Trophoblast cell (in vitro differentiated cells and primary cell): ENCODE measurements at regions not wholly inside any gene's neighbourhood (a gene's known extent, or its start where the extent isn't known, plus 50 kb on each side); places are given as distances from the start of the nearest gene placed in this dataset.

Experiments
- DNase-seq, 2 donors: peaks; one replicate each; pipeline ENCODE4 v3.0.0-alpha.2; 2016
- H2AFZ ChIP-seq: 2 replicates; pipeline ENCODE4 v1.6.1; 2013; ENCODE audit warnings: low read length, moderate library complexity, mild to moderate bottlenecking; ENCODE audit not compliant: insufficient read depth, poor library complexity
- H2AK5ac ChIP-seq: 2 replicates; pipeline ENCODE4 v1.6.1; 2013; ENCODE audit warnings: mild to moderate bottlenecking, low read length
- H2BK120ac ChIP-seq: 2 replicates; pipeline ENCODE4 v1.6.1; 2013; ENCODE audit warnings: low read length, mild to moderate bottlenecking, moderate library complexity; ENCODE audit not compliant: insufficient read depth, poor library complexity
- H2BK12ac ChIP-seq: 2 replicates; pipeline ENCODE4 v1.6.1; 2013; ENCODE audit warnings: mild to moderate bottlenecking, low read length, moderate library complexity
- H2BK5ac ChIP-seq: 2 replicates; pipeline ENCODE4 v1.6.1; 2013; ENCODE audit warnings: low read length, low read depth, moderate library complexity, mild to moderate bottlenecking; ENCODE audit not compliant: poor library complexity
- H3K14ac ChIP-seq: 2 replicates; pipeline ENCODE4 v1.6.1; 2013; ENCODE audit warnings: mild to moderate bottlenecking, low read length
- H3K18ac ChIP-seq: 2 replicates; pipeline ENCODE4 v1.6.1; 2013; ENCODE audit warnings: mild to moderate bottlenecking, low read length
- H3K23ac ChIP-seq: 2 replicates; pipeline ENCODE4 v1.6.1; 2013; ENCODE audit warnings: low read length
- H3K27ac ChIP-seq: 2 replicates; pipeline ENCODE4 v1.5.1; 2013; ENCODE audit warnings: low read depth, mild to moderate bottlenecking, inconsistent platforms, low read length, moderate library complexity
- H3K27me3 ChIP-seq: 2 replicates; pipeline ENCODE4 v1.6.1; 2013; ENCODE audit warnings: inconsistent platforms, mild to moderate bottlenecking, low read length, moderate library complexity; ENCODE audit not compliant: insufficient read depth
- H3K36me3 ChIP-seq, 2 experiments: 1 replicate in 1 of 2; 2 replicates in 1 of 2; pipeline ENCODE4 v1.6.1; 2013; ENCODE audit warnings: low read length in 2 of 2, mild to moderate bottlenecking in 2 of 2, moderate library complexity in 1 of 2; ENCODE audit not compliant: insufficient read depth in 2 of 2, control insufficient read depth in 1 of 2
- H3K4ac ChIP-seq: 2 replicates; pipeline ENCODE4 v1.6.1; 2013; ENCODE audit warnings: low read depth, mild to moderate bottlenecking, low read length, moderate library complexity
- H3K4me1 ChIP-seq, 2 experiments: 1 replicate in 1 of 2; 2 replicates in 1 of 2; pipeline ENCODE4 v1.6.1; 2013; ENCODE audit warnings: low read length in 2 of 2, mild to moderate bottlenecking in 2 of 2, moderate library complexity in 1 of 2; ENCODE audit not compliant: insufficient read depth in 2 of 2, control insufficient read depth in 1 of 2
- H3K4me2 ChIP-seq: 2 replicates; pipeline ENCODE4 v1.6.1; 2013; ENCODE audit warnings: inconsistent platforms, mild to moderate bottlenecking, low read length, moderate library complexity
- H3K4me3 ChIP-seq: 2 replicates; pipeline ENCODE4 v1.5.1; 2013; ENCODE audit warnings: mild to moderate bottlenecking, low read depth, low read length, inconsistent platforms
- H3K79me1 ChIP-seq: one replicate; pipeline ENCODE4 v1.6.1; 2013; ENCODE audit warnings: low read length
- H3K79me2 ChIP-seq: 2 replicates; pipeline ENCODE4 v1.6.1; 2013; ENCODE audit warnings: low read length, mild to moderate bottlenecking; ENCODE audit not compliant: control insufficient read depth, insufficient read depth, poor library complexity
- H3K9ac ChIP-seq: 2 replicates; pipeline ENCODE4 v1.6.1; 2013; ENCODE audit warnings: mild to moderate bottlenecking, low read length
- H3K9me3 ChIP-seq: 2 replicates; pipeline ENCODE4 v1.6.1; 2013; ENCODE audit warnings: low read depth, mild to moderate bottlenecking, control low read depth, inconsistent platforms, low read length; ENCODE audit not compliant: insufficient read depth
- H4K12ac ChIP-seq: 2 replicates; pipeline ENCODE4 v1.6.1; 2013; ENCODE audit warnings: low read depth, mild to moderate bottlenecking, low read length, moderate library complexity
- H4K8ac ChIP-seq: 2 replicates; pipeline ENCODE4 v1.6.1; 2013; ENCODE audit warnings: low read depth, mild to moderate bottlenecking, low read length, moderate library complexity
- H4K91ac ChIP-seq: one replicate; pipeline ENCODE4 v1.6.1; 2013; ENCODE audit warnings: low read depth, mild to moderate bottlenecking, low read length, moderate library complexity
- WGBS: extraction: QIAGEN DNeasy Blood & Tissue Kit; methylation state at CpG from one replicate; pipeline ENCODE4 v1.1.7; 2013; ENCODE audit warnings: missing lambda C conversion rate; ENCODE audit not compliant: insufficient read length, insufficient coverage; ENCODE audit errors: extremely low coverage; 5-methylcytosine and 5-hydroxymethylcytosine counted together

DNA sequence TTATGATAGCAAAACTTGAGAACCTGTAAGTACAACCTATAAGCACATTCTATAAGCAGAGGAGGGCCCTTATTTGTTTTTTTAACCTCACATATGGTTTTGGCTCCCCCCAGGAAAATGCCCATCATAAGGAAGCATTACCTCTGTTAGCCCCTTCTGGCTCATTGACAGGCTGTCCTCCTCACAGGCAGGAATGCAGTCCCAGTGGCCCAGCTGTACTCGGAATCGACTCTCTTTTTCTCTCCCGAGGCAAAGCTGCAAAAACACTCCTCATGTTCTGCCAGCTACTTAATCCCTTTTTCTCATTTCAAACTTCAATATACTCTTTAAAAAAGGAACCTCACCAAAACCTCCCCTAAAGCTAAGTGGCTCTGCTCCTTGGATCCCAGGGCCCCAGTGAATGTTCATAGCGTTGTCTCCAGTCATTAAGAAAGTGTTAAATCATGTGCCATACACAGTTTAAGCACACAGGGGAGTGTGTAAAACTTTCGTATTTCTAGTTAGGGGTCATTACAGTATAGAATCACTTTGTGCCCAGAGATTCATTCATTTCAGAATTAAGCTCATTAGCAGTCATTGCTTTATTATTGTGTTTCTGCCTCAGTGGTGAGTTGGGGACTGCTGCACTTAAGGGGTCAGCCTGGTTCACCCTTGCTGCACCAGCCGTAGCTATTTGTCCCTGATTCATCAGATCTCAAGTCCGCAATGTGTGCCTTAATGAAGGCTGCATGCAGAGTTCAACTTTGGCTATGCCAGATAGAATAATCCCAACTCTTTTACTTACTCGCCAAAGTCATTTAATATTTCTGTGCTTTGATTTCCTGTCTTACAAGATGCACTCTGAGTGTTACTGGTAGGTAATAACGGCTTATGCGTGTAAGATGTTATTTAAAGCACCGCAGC lies 57.6 kb downstream of the JRKL start:
- H2AFZ ChIP-seq: no peak overlapping the region

DNA sequence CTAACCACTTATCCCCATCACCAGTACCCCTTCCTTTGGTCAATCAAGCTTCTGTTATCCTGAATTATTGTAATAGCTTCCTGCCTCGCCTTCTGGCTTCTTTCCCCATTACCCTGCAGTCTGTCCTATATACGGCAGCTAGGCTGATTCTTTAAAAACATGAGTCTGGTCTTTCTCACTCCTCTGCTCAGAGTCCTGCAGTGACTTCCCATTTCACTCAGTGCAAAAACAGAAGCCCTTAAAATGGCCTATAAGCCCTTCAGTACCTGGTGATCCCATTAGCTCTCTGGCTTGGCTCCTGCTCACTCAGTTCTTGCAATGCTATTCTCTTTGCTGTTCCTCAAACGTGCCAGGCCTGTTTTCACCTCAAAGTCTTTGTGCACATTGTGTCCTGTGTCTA lies 58.4 kb downstream of the JRKL start:
- Histone ChIP-seq H3K9ac (no peak overlapping the region), H3K27ac (peak overlapping the region; percentile 30), H2BK5ac (no peak overlapping the region), H2AK5ac (no peak overlapping the region), H3K27me3 (no peaks in the 10 kb centered on the region), H4K8ac (no peak overlapping the region), H3K36me3 (no peaks in the 10 kb centered on the region), H3K4me1 (peaks cover 5 to 6% of the 10 kb centered on the region in 2 experiments), H2AFZ (no peak overlapping the region), H3K79me1 (no peaks in the 10 kb centered on the region), H3K4me2 (no peak overlapping the region), H3K79me2 (no peaks in the 10 kb centered on the region), H4K91ac (no peak overlapping the region), H3K4ac (no peak overlapping the region), H2BK12ac (no peak overlapping the region), H3K23ac (no peak overlapping the region), H3K18ac (no peak overlapping the region), H3K4me3 (no peak overlapping the region), H3K14ac (no peak overlapping the region), H4K12ac (no peak overlapping the region), H2BK120ac (no peak overlapping the region), H3K9me3 (no peaks in the 10 kb centered on the region)
- no peak for DNase-seq
- no CpG with 5 or more reads among the region's 3 CpGs for WGBS

More for the DNA sequence above, 57.6 kb downstream of the JRKL start:
- H3K4me3 ChIP-seq: no peak overlapping the region
- H2AK5ac ChIP-seq: no peak overlapping the region
- no CpG with 5 or more reads among the region's 11 CpGs for WGBS
- no peak overlapping the region for H3K23ac ChIP-seq
- no peaks in the 10 kb centered on the region for H3K27me3 ChIP-seq
- H4K12ac ChIP-seq: no peak overlapping the region
- no peaks in the 10 kb centered on the region for H3K79me2 ChIP-seq
- H3K4ac ChIP-seq: no peak overlapping the region
- H2BK12ac ChIP-seq: no peak overlapping the region
- H4K91ac ChIP-seq: no peak overlapping the region
- H3K9ac ChIP-seq: no peak overlapping the region
- H2BK120ac ChIP-seq: no peak overlapping the region
- no peak overlapping the region for H2BK5ac ChIP-seq
- no peaks in the 10 kb centered on the region for H3K79me1 ChIP-seq
- no peaks in the 10 kb centered on the region for H3K36me3 ChIP-seq
- H4K8ac ChIP-seq: no peak overlapping the region
- H3K4me1 ChIP-seq: peaks cover 5 to 6% of the 10 kb centered on the region in 2 experiments
- H3K27ac ChIP-seq: peak overlapping the region; percentile 30
- DNase-seq: no peak
- H3K9me3 ChIP-seq: no peaks in the 10 kb centered on the region
- no peak overlapping the region for H3K14ac ChIP-seq
- no peak overlapping the region for H3K4me2 ChIP-seq
- H3K18ac ChIP-seq: no peak overlapping the region

DNA sequence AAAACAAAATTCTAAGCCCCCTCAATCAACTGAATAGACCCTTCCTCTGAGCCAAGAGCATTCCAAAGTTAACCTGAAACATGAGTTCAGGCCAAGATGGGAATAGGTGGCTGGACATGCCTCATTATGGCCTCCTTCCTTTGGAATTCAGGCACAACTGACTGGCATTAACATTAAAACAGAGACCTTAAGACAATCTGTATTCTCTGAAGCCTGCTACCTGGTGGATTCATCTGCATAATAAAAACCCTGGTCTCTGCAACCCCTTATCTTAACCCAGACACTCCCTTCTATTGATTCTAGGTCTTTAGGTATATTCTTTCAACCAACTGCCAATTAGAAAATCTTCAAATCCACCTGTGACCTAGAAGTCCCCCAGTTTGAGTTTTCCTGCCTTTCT lies 66.3 kb downstream of the JRKL start:
- Histone ChIP-seq H3K18ac (no peak overlapping the region), H3K14ac (no peak overlapping the region), H3K79me2 (no peaks in the 10 kb centered on the region), H2BK5ac (no peak overlapping the region), H4K8ac (no peak overlapping the region), H2AK5ac (no peak overlapping the region), H3K9me3 (peaks cover 2% of the 10 kb centered on the region), H3K79me1 (no peaks in the 10 kb centered on the region), H2BK12ac (no peak overlapping the region), H3K27ac (no peak overlapping the region), H3K9ac (no peak overlapping the region), H4K91ac (no peak overlapping the region), H4K12ac (no peak overlapping the region), H3K4me2 (no peak overlapping the region), H3K27me3 (no peaks in the 10 kb centered on the region), H3K4me1 (no peaks in the 10 kb centered on the region), H3K4me3 (no peak overlapping the region), H3K23ac (no peak overlapping the region), H3K4ac (no peak overlapping the region), H2BK120ac (no peak overlapping the region), H2AFZ (no peak overlapping the region), H3K36me3 (no peaks in the 10 kb centered on the region)
- DNase-seq: no peak

DNA sequence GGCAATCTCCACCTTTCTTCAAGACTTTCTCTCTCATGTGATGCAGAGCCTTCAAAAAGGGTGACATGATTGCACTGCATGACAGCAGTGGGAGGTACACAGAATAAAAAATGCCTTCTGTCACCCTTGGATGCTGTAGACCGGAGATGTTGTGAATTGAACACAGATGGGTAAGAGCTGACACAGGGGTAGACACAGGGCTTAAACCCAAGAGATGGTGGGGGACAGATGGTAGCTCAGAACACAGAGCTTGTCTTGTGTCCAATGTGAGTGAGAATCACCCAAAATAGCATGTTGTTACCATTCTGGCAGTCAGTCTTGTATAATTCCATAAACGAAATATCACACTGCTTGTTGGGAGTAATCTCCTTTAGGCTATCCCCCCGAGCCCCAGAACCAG lies 69.9 kb downstream of the JRKL start:
- Histone ChIP-seq H3K14ac (no peak overlapping the region), H3K9ac (no peak overlapping the region), H3K36me3 (no peaks in the 10 kb centered on the region), H2AK5ac (no peak overlapping the region), H4K12ac (no peak overlapping the region), H4K91ac (no peak overlapping the region), H2BK12ac (no peak overlapping the region), H3K27me3 (no peaks in the 10 kb centered on the region), H4K8ac (no peak overlapping the region), H3K79me2 (no peaks in the 10 kb centered on the region), H3K23ac (no peak overlapping the region), H3K27ac (no peak overlapping the region), H3K4ac (no peak overlapping the region), H2BK5ac (no peak overlapping the region), H2BK120ac (no peak overlapping the region), H3K4me3 (no peak overlapping the region), H3K4me2 (no peak overlapping the region), H3K9me3 (peaks cover 2% of the 10 kb centered on the region), H2AFZ (no peak overlapping the region), H3K4me1 (no peaks in the 10 kb centered on the region), H3K79me1 (no peaks in the 10 kb centered on the region), H3K18ac (no peak overlapping the region)
- WGBS: no CpG with 5 or more reads among the region's 3 CpGs
- no peak for DNase-seq
